ENCODE measurements at regions not wholly inside any gene's neighbourhood (a gene's known extent, or its start where the extent isn't known, plus 50 kb on each side); places are given as distances from the start of the nearest gene placed in this dataset.
"Not testable (repeated sequence)": the region's sequence is repeated elsewhere in the genome, so short reads cannot be mapped to it uniquely, and the experiment has no call there.

GRCh38 chr6:26267083-26267589, 97.9 kb upstream of the BTN3A2 start:
- no peak for DNase-seq (ENCODE audit: low read depth)

- DNase-seq (ENCODE audit: low read depth): no peak
These were observed 96.2 kb upstream of the BTN3A2 start for GRCh38 chr6:26268659-26269402.

- no peak for DNase-seq (ENCODE audit: low read depth)
These were observed 95.2 kb upstream of the BTN3A2 start for GRCh38 chr6:26269531-26270485.

DNA sequence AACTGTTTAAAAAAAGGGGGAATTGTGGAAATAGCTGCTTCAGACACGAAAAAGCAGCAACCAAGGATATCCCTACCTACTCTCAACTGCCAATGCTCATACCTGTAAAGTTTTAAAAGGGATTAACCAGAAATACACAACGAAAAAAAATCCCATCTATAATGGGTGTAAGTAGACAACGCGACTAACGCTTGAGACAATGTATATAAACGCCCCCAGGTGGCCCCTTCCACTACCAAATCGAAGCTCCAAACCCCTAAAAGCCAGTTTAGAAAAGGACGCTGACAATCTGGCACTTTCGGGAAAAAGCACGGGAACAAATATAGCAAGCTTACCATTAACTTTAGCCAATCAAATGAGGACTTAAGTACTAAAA, 94.5 kb upstream of the BTN3A2 start:
- no peak for DNase-seq (ENCODE audit: low read depth)

DNA sequence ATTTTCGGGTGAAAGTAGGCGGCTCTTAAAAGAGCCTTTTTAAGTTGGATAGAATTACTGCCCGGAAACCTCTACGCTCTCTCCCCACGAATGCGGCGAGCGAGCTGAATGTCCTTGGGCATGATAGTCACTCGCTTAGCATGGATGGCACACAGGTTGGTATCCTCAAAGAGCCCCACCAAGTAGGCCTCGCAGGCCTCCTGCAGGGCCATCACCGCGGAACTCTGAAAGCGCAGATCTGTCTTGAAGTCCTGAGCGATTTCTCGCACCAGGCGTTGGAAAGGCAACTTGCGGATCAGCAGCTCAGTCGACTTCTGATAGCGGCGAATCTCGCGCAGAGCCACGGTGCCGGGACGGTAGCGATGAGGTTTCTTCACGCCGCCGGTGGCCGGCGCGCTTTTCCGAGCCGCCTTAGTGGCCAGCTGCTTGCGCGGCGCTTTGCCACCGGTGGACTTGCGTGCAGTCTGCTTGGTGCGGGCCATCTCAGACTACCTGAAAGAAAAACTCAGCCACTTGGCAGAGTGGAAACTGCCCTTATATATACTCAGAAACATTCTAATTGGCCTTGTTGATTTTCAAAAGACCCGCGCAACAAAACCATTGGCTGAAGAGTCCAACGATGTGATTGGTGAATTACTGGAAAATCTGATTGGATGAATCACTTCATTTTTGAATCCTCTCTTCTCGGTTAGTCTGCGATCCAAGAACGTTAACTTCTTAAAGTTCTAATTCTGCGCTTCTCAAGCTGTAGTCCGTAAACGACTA, 93.9 kb upstream of the BTN3A2 start:
- DNase-seq (ENCODE audit: low read depth): peak; percentile 64

- no peak for DNase-seq (ENCODE audit: low read depth)
These were observed 93.4 kb upstream of the BTN3A2 start for GRCh38 chr6:26271668-26272024.

GRCh38 chr6:26272171-26272637, 92.8 kb upstream of the BTN3A2 start:
- DNase-seq (ENCODE audit: low read depth): no peak

DNA sequence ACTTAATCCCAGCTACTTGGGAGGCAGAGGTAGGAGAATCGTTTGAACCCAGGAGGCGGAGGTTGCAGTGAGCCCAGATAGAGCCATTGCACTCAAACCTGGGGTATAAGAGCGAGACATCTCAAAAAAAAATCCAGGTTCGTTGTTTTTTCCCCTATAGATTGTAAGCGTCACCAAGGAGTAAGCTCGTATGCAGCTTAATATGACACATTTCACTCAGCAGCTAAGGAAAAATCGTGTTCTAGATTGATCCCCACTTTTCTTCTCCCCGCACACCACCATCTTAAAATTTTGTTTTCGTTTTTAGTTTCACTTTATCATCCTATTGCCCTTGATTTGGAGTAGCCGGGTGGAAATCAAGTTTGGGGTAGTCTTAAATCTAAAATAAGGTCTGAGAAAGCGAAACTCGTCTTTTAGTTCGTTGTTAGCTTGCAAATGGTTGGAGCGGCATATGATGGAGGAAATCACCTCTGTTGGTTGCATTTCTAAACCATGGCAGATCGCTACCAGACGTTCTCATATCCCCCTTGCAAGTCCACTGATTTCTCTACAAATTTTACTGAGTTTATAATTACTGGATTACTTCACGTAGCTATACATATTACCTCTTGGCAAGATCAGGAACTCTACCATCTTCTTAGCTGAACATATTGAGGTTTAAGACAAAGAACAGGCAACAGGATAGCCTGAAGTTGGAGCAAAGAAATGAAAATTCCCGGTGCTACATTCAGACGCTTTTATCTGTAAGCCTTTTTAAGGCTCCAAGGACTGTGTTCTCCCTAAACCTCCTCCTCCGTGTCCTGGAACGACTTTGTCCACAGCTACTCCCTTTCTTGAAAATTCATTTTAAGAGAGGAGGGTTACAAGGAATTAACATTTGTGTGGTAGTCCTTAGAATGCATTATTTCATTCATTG, 91.1 kb upstream of the BTN3A2 start:
- no peak for DNase-seq (ENCODE audit: low read depth)

- DNase-seq (ENCODE audit: low read depth): no peak
These were observed 89.3 kb upstream of the BTN3A2 start for GRCh38 chr6:26275663-26276062.

- DNase-seq (ENCODE audit: low read depth): no peak
These were observed 88.0 kb upstream of the BTN3A2 start for GRCh38 chr6:26276841-26277648.

- no peak for DNase-seq (ENCODE audit: low read depth)
These were observed 86.5 kb upstream of the BTN3A2 start for GRCh38 chr6:26278536-26278935.

DNA sequence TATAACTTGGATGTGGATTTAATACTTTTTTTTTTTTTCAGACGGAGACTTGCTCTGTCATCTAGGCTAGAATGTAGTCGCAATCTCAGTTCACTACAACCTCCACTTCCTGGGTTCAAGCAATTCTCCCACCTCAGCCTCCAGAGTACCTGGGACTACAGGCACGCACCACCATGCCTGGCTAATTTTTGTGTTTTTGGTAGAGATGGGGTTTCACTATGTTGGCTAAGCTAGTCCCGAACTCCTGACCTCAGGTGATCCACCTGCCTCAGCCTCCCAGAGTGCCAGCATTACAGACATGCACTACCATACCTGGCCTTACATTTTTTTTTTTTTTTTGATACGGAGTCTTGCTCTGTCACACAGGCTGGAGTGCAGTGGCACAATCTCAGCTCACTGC, 85.6 kb upstream of the BTN3A2 start:
- not testable (repeated sequence) for DNase-seq (ENCODE audit: low read depth)

- DNase-seq (ENCODE audit: low read depth): no peak
These were observed 84.6 kb upstream of the BTN3A2 start for GRCh38 chr6:26280407-26280806.

- no peak for DNase-seq (ENCODE audit: low read depth)
These were observed 80.4 kb upstream of the BTN3A2 start for GRCh38 chr6:26284537-26285142.

GRCh38 chr6:26285143-26286134, 79.6 kb upstream of the BTN3A2 start:
- peak; percentile 97 for DNase-seq (ENCODE audit: low read depth)

DNA sequence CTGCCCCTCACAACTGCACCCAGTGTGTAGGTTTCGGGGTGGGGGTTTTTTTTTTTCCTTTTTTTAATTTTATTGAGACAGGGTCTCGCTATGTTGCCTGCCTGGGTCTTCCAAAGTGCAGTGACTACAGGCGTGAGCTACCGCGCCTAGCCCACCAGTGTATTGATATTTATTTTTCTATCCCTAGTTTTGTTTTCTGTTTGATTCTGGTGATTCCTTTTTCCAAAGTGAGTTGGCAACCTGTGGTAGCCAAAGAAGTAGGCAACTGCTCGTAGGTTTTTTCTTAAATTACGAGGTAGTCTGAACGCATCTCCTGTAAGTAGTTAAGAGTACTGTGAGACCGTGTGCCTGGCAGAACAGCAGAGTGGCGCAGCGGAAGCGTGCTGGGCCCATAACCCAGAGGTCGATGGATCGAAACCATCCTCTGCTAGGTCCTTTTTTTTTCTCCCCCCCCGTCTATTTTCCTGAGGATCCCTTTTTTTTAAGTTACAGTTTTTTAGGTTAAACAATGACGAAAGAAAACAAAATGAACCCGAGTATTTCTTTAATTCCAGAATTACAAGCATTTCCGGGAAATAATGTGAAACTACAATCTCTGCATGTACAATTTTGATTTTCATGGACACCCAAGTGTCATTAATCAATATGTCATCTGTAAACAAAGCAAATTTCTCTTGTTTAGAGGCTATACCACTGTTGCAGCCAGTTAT, 78.7 kb upstream of the BTN3A2 start:
- peak; percentile 37 for DNase-seq (ENCODE audit: low read depth)

DNA sequence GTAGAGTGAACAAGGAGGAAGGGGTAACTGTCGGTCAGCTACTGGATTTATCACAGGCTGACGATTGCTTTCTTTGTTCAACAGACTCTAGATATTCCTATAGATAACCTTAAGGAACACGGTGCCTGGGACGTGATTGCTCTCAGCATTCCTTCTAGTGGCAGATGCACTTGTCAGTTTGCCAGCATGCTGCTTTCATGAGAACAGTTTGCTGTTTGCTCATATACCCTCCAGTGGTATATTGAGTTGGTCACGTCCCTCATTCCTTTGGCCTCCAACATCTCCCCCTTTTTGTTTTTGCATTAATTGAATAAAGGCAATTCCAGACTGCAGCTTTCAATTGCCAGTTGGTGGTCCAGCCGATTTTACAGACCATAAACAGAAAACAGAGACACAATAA, 76.8 kb upstream of the BTN3A2 start:
- DNase-seq (ENCODE audit: low read depth): no peak

GRCh38 chr6:26290941-26291340, 74.1 kb upstream of the BTN3A2 start:
- no peak for DNase-seq (ENCODE audit: low read depth)

Data from CMK (cell line).